Keratinocyte (primary cell): ENCODE measurements at regions not wholly inside any gene's neighbourhood (a gene's known extent, or its start where the extent isn't known, plus 50 kb on each side); places are given as distances from the start of the nearest gene placed in this dataset.

ENCODE experiments used
- DNase-seq: peaks from one replicate; pipeline ENCODE4 v3.0.0-alpha.2; 2011; ENCODE audit warnings: low read depth, missing footprints, low spot score
- FAIRE-seq: peaks from 2 replicates; lab custom pipeline; 2011; peaks lifted over from hg19 to GRCh38; lab: Jason Lieb, UNC
- H2AFZ ChIP-seq: 2 replicates; pipeline ENCODE4 v1.6.0; 2012; ENCODE audit warnings: low read length, control low read depth, inconsistent platforms; ENCODE audit not compliant: control insufficient read depth
- H3K27ac ChIP-seq: 2 replicates; pipeline ENCODE4 v1.5.1; 2011; ENCODE audit warnings: low read length; ENCODE audit not compliant: control insufficient read depth, insufficient read depth
- H3K27me3 ChIP-seq: 3 replicates; pipeline ENCODE4 v1.6.0; 2011; ENCODE audit warnings: low read length; ENCODE audit not compliant: control insufficient read depth, insufficient read depth; ENCODE audit errors: extremely low read depth
- H3K36me3 ChIP-seq, 2 experiments: 2 replicates in 1 of 2; 3 replicates in 1 of 2; pipeline ENCODE4 v1.5.1; 2011; ENCODE audit warnings: low read length in 2 of 2, mild to moderate bottlenecking in 1 of 2; ENCODE audit not compliant: control insufficient read depth in 2 of 2, insufficient read depth in 2 of 2; ENCODE audit errors: extremely low read depth in 1 of 2
- H3K4me1 ChIP-seq: 3 replicates; pipeline ENCODE4 v1.5.1; 2011; ENCODE audit warnings: low read length; ENCODE audit not compliant: control insufficient read depth, insufficient read depth; ENCODE audit errors: extremely low read depth
- H3K4me2 ChIP-seq: 3 replicates; pipeline ENCODE4 v1.6.0; 2011; ENCODE audit warnings: low read depth, low read length; ENCODE audit not compliant: control insufficient read depth, insufficient read depth; ENCODE audit errors: extremely low read depth
- H3K4me3 ChIP-seq, 3 experiments: fragments of 200-600 bp in 1 of 3; sonication (generic) in 1 of 3; 2 replicates in 2 of 3; 3 replicates in 1 of 3; pipeline ENCODE4 v1.5.1; 2011 to 2016; ENCODE audit warnings: low read length in 3 of 3, mild to moderate bottlenecking in 3 of 3, control low read depth in 2 of 3, inconsistent platforms in 1 of 3, low read depth in 1 of 3, mixed read lengths in 1 of 3, mixed run types in 1 of 3, moderate library complexity in 1 of 3; ENCODE audit not compliant: control insufficient read depth in 2 of 3, insufficient read depth in 2 of 3; ENCODE audit errors: extremely low read depth in 1 of 3
- H3K79me2 ChIP-seq: 2 replicates; pipeline ENCODE4 v1.6.0; 2012; ENCODE audit warnings: low read length; ENCODE audit not compliant: control insufficient read depth, insufficient read depth
- H3K9ac ChIP-seq: 3 replicates; pipeline ENCODE4 v1.6.0; 2011; ENCODE audit warnings: low read length; ENCODE audit not compliant: control insufficient read depth, insufficient read depth; ENCODE audit errors: extremely low read depth
- H3K9me1 ChIP-seq: 3 replicates; pipeline ENCODE4 v1.6.0; 2011; ENCODE audit warnings: low read length; ENCODE audit not compliant: control insufficient read depth, insufficient read depth; ENCODE audit errors: extremely low read depth
- H3K9me3 ChIP-seq: 2 replicates; pipeline ENCODE4 v1.5.1; 2012; ENCODE audit warnings: low read depth, low read length; ENCODE audit not compliant: control insufficient read depth
- H4K20me1 ChIP-seq: 3 replicates; pipeline ENCODE4 v1.6.0; 2011; ENCODE audit warnings: low read length; ENCODE audit not compliant: control insufficient read depth, insufficient read depth; ENCODE audit errors: extremely low read depth
- EZH2 ChIP-seq: IDR thresholded peaks from one replicate; pipeline ENCODE4 v1.6.1; 2012; ENCODE audit warnings: inconsistent platforms, mild to moderate bottlenecking, low read length, moderate library complexity
- dilution Hi-C: fragments of 300-500 bp; cut with MboI; formaldehyde crosslinking; loops from one replicate; pipeline ENCODE4 v1.7.0; 2020; ENCODE audit warnings: low sequenced_read_pairs; ENCODE audit not compliant: extremely low pct_ligation_motif_present
- TF ChIP-seq, protein P1 (sequence below), 3 experiments: IDR thresholded peaks in 1 of 3; conservative IDR thresholded peaks in 1 of 3; optimal IDR thresholded peaks in 1 of 3; 2 replicates in 2 of 3; 3 replicates in 1 of 3; pipeline versions ENCODE3 to v1.5.1; 2011; ENCODE audit warnings: low read length in 3 of 3, mild to moderate bottlenecking in 3 of 3, moderate library complexity in 2 of 3, control low read depth in 1 of 3, inconsistent platforms in 1 of 3; ENCODE audit not compliant: insufficient read depth in 2 of 3; ENCODE audit errors: extremely low read depth in 1 of 3

DNA sequence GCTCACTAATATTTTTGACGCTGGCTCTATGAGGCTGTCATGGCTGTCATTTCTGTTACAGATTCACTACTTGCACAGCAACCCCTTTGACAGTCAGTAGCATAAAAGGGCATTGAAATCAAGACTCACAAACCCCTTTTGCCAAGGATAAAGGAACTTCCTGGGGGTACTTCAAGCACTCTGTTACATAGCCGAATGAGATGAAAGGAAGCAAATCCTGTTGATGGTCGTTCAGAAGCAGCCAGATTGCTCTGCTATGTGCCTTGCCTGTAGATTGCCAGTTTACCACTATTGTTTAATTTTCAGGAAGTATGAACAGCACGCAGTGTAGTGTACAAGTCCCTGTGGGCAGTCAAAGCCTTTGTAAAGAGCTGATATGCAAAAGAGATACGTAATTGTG lies 296.2 kb downstream of the LRRIQ3 start:
- dilution Hi-C loops, result no loop called here
- no peak overlapping the region for H3K4me3 ChIP-seq
- H3K4me1 ChIP-seq, result no peaks in the 10 kb centered on the region
- H3K79me2 ChIP-seq, result no peaks in the 10 kb centered on the region
- no peak overlapping the region for H3K9ac ChIP-seq
- DNase-seq (no peak), FAIRE-seq (no peak)
- H3K27me3 ChIP-seq, result no peaks in the 10 kb centered on the region
- H3K27ac ChIP-seq, result no peak overlapping the region
- H3K4me2 ChIP-seq, result no peak overlapping the region
- H3K9me1 ChIP-seq, result no peaks in the 10 kb centered on the region
- H3K9me3 ChIP-seq, result no peaks in the 10 kb centered on the region
- TF ChIP-seq, protein P1, sequence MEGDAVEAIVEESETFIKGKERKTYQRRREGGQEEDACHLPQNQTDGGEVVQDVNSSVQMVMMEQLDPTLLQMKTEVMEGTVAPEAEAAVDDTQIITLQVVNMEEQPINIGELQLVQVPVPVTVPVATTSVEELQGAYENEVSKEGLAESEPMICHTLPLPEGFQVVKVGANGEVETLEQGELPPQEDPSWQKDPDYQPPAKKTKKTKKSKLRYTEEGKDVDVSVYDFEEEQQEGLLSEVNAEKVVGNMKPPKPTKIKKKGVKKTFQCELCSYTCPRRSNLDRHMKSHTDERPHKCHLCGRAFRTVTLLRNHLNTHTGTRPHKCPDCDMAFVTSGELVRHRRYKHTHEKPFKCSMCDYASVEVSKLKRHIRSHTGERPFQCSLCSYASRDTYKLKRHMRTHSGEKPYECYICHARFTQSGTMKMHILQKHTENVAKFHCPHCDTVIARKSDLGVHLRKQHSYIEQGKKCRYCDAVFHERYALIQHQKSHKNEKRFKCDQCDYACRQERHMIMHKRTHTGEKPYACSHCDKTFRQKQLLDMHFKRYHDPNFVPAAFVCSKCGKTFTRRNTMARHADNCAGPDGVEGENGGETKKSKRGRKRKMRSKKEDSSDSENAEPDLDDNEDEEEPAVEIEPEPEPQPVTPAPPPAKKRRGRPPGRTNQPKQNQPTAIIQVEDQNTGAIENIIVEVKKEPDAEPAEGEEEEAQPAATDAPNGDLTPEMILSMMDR (optimal IDR thresholded peaks at IDR 0.05 in 1 of 3, IDR thresholded peaks at IDR 0.05 in 1 of 3, conservative IDR thresholded peaks at IDR 0.05 in 1 of 3; ENCODE audit: extremely low read depth in 1 of 3, insufficient read depth in 2 of 3, low read length in 3 of 3), result no peak
- no peak for TF ChIP-seq EZH2
- no peaks in the 10 kb centered on the region for H4K20me1 ChIP-seq
- H2AFZ ChIP-seq, result no peak overlapping the region
- no peaks in the 10 kb centered on the region for H3K36me3 ChIP-seq

DNA sequence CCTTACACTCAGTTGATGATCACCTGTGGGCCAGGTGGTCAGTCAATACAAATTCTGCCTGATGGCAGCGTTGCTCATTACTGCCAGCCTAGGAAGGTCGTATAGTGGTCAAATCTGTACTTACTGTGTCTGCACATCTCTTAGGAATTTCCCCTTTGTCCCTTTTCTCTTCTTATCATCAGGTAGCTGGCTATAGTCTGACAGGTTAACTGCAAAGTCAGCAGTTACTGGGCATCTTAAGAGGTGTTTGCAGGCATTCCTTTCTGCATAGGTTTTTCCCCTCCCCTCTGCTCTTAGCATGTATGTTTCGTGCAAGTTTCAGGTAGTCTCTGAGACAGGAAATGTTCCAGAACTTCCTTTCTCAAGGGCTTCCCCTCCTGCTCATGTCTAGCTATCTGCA lies 298.7 kb downstream of the LRRIQ3 start:
- Histone ChIP-seq H3K36me3 (no peaks in the 10 kb centered on the region), H3K27ac (no peak overlapping the region), H3K79me2 (no peaks in the 10 kb centered on the region), H3K9ac (no peak overlapping the region), H4K20me1 (no peaks in the 10 kb centered on the region), H3K9me1 (no peaks in the 10 kb centered on the region), H2AFZ (no peak overlapping the region), H3K4me2 (no peak overlapping the region), H3K27me3 (no peaks in the 10 kb centered on the region), H3K4me3 (no peak overlapping the region), H3K9me3 (no peaks in the 10 kb centered on the region), H3K4me1 (no peaks in the 10 kb centered on the region)
- dilution Hi-C loops, result no loop called here
- no peak for DNase-seq
- no peak for TF ChIP-seq EZH2
- TF ChIP-seq, protein P1 (optimal IDR thresholded peaks at IDR 0.05 in 1 of 3, IDR thresholded peaks at IDR 0.05 in 1 of 3, conservative IDR thresholded peaks at IDR 0.05 in 1 of 3; ENCODE audit: extremely low read depth in 1 of 3, insufficient read depth in 2 of 3, low read length in 3 of 3), result no peak
- no peak for FAIRE-seq
